Neural progenitor cell (in vitro differentiated cells): ENCODE measurements at regions not wholly inside any gene's neighbourhood (a gene's known extent, or its start where the extent isn't known, plus 50 kb on each side); places are given as distances from the start of the nearest gene placed in this dataset.

ENCODE experiments used
- CTCF ChIP-seq: fragments of 200-600 bp; sonication (generic); IDR thresholded peaks from 2 replicates; pipeline ENCODE4 v1.5.1; 2017; ENCODE audit warnings: antibody characterized with exemption, mild to moderate bottlenecking
- EZH2 ChIP-seq: fragments of 200-600 bp; sonication (generic); IDR thresholded peaks from 2 replicates; pipeline ENCODE4 v1.6.1; 2017; ENCODE audit warnings: antibody characterized with exemption, mild to moderate bottlenecking, moderate library complexity

GRCh38 chr3:3309887-3310286, 130.4 kb upstream of the CRBN start:
- TF ChIP-seq CTCF = no peak
- TF ChIP-seq EZH2 = no peak
